Upper lobe of right lung (tissue), 1 donor: ENCODE measurements at regions not wholly inside any gene's neighbourhood (a gene's known extent, or its start where the extent isn't known, plus 50 kb on each side); places are given as distances from the start of the nearest gene placed in this dataset.

Experiments
- ATAC-seq: fragments of 200-7000 bp; cut with Tn5 transposase; one replicate; pipeline ENCODE4 v1.9.1; 2020; ENCODE audit warnings: mild to moderate bottlenecking, moderate library complexity
- DNase-seq: peaks from one replicate; pipeline ENCODE4 v3.0.0-alpha.2; 2020
- H3K27ac ChIP-seq: fragments of 200-600 bp; one replicate; pipeline ENCODE4 v1.8.0; 2022
- H3K27me3 ChIP-seq: fragments of 200-600 bp; one replicate; pipeline ENCODE4 v1.8.0; 2022; ENCODE audit warnings: mild to moderate bottlenecking
- H3K36me3 ChIP-seq: fragments of 200-600 bp; one replicate; pipeline ENCODE4 v1.8.0; 2022
- H3K4me1 ChIP-seq: fragments of 200-600 bp; one replicate; pipeline ENCODE4 v1.8.0; 2022
- H3K4me3 ChIP-seq: fragments of 200-600 bp; one replicate; pipeline ENCODE4 v1.8.0; 2022; ENCODE audit warnings: mild to moderate bottlenecking
- H3K9me3 ChIP-seq: fragments of 200-600 bp; one replicate; pipeline ENCODE4 v1.8.0; 2022
- CTCF ChIP-seq: fragments of 200-600 bp; IDR thresholded peaks from one replicate; pipeline ENCODE4 v1.8.0; 2022; ENCODE audit warnings: antibody characterized with exemption
- intact Hi-C: fragments of 100-400 bp; cut with DNase I; formaldehyde crosslinking; loops from one replicate; pipeline ENCODE4 v1.11.0; 2022
- donor health status: DM: no; HTN: yes; CAD: no; lungs with severe emphysema.

- peak; percentile 89 for DNase-seq
- H3K36me3 ChIP-seq: no peaks in the 10 kb centered on the region
- no peak overlapping the region for H3K4me3 ChIP-seq
- H3K27ac ChIP-seq: peak overlapping the region; percentile 48
- no peak for TF ChIP-seq CTCF
- intact Hi-C loops: no loop called here
- H3K4me1 ChIP-seq: peaks cover 56% of the 10 kb centered on the region
- H3K27me3 ChIP-seq: no peaks in the 10 kb centered on the region
- peak; percentile 70 for ATAC-seq
- H3K9me3 ChIP-seq: no peaks in the 10 kb centered on the region
These were observed 84.4 kb downstream of the ADRB2 start for GRCh38 chr5:148910686-148911361.

DNA sequence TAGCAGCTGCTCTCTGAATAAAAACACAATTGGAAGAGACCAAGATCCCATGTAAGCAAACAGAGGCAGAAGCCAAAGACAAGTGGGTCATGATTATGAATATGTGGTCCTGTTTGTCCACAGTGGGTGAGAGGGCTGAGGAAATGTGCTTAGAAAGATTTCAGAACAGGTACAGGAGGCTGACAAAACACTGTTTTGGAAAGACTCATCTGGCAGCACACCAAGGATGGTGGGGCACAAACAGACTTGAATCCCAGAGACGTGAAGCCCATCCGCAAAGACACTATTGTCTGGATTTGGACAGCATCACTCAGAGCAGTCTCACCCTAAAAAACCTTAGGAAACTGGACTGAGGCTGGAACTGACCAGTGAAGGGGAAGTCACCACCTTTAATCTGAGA lies 85.0 kb downstream of the ADRB2 start:
- Histone ChIP-seq H3K9me3 (no peaks in the 10 kb centered on the region), H3K4me1 (peaks cover 61% of the 10 kb centered on the region), H3K27ac (peak overlapping the region; percentile 48), H3K4me3 (no peak overlapping the region), H3K36me3 (no peaks in the 10 kb centered on the region), H3K27me3 (no peaks in the 10 kb centered on the region)
- intact Hi-C loops: no loop called here
- no peak for ATAC-seq
- DNase-seq: no peak
- TF ChIP-seq CTCF: no peak

DNA sequence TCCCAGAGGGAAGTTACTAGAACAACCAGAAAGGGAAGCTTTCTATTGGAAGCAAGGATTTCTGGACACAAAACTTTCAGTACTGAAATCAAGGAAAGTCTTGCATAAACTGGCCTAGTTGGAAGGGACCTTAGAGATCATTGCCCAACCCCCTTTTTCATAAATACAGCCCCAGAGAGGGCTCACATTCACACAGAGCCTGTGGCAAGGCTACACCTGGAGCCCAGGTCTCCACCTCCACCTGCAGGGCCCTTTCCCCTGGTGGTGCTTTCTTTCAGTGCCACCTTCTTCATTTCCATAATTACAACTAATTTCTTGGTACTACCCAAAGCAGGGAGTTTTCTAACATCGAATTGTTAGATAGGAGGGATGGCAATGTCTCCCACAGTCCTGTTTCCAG lies 85.7 kb downstream of the ADRB2 start:
- Histone ChIP-seq H3K4me3 (no peak overlapping the region), H3K27ac (peak overlapping the region; percentile 47), H3K4me1 (peaks cover 61% of the 10 kb centered on the region), H3K27me3 (no peaks in the 10 kb centered on the region), H3K36me3 (no peaks in the 10 kb centered on the region), H3K9me3 (no peaks in the 10 kb centered on the region)
- DNase-seq (no peak), ATAC-seq (no peak)
- no peak for TF ChIP-seq CTCF
- intact Hi-C loops: no loop called here

DNA sequence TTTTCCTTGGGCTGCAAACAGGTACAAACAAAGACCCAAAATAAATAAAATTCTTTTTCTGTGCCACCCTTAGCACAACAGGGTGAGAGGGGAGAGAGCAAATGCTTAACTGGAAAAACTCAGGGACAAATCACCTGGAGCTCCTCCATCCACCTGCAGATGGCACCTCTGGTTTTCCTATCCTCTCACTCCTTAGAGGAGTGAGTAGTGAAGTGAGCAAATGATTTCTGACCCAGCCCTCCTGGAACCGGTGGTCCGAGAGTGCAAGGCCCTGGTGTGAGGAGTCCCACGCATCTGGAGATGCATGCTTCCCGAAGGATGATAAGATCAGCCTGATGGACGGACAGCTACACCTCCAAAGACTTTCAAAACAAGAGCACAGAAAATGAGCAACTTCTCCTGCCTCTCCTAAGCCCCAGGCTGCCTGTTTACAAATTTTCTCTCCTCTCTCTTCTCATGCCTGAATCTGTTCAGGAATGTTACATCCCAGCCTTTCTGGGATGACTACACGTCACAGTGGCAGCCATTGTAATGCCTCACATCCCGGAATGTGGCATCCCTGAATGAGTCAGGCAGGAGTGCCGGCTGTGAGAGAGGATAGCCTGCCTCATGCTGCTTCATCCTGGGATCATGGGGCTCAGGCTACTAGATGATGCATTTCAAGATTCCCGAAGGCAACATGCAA lies 86.4 kb downstream of the ADRB2 start:
- Histone ChIP-seq H3K27ac (peak overlapping the region; percentile 64), H3K9me3 (no peaks in the 10 kb centered on the region), H3K4me3 (no peak overlapping the region), H3K4me1 (peaks cover 61% of the 10 kb centered on the region), H3K27me3 (no peaks in the 10 kb centered on the region), H3K36me3 (no peaks in the 10 kb centered on the region)
- TF ChIP-seq CTCF: peak; percentile 29
- intact Hi-C loops: no loop called here
- ATAC-seq (peak; percentile 4), DNase-seq (no peak)

GRCh38 chr5:148913493-148913892 lies 87.1 kb downstream of the ADRB2 start:
- no peaks in the 10 kb centered on the region for H3K36me3 ChIP-seq
- no peaks in the 10 kb centered on the region for H3K9me3 ChIP-seq
- no peak for ATAC-seq
- intact Hi-C loops: no loop called here
- H3K4me1 ChIP-seq: peaks cover 61% of the 10 kb centered on the region
- no peak for TF ChIP-seq CTCF
- no peak overlapping the region for H3K4me3 ChIP-seq
- no peaks in the 10 kb centered on the region for H3K27me3 ChIP-seq
- no peak for DNase-seq
- peak overlapping the region; percentile 64 for H3K27ac ChIP-seq
